Immature natural killer cell (primary cell): ENCODE measurements at regions not wholly inside any gene's neighbourhood (a gene's known extent, or its start where the extent isn't known, plus 50 kb on each side); places are given as distances from the start of the nearest gene placed in this dataset.

Source experiments
- DNase-seq, 3 donors: peaks; one replicate each; pipeline ENCODE4 v3.0.0; 2022; ENCODE audit warnings: mixed read lengths in 1 of 3
- H3K27ac Mint-ChIP-seq, 6 donors: one replicate each; pipeline ENCODE4 v1.8.0; 2020; ENCODE audit warnings: mixed read lengths in 6 of 6, mild to moderate bottlenecking in 5 of 6, inconsistent platforms in 4 of 6, moderate library complexity in 3 of 6
- H3K27me3 Mint-ChIP-seq, 3 donors: one replicate each; pipeline ENCODE4 v1.8.0; 2020 to 2021; ENCODE audit warnings: low read depth in 3 of 3, mild to moderate bottlenecking in 3 of 3, mixed read lengths in 3 of 3, moderate library complexity in 3 of 3, inconsistent platforms in 1 of 3
- H3K36me3 Mint-ChIP-seq, 3 donors: one replicate each; pipeline ENCODE4 v1.8.0; 2020; ENCODE audit warnings: mixed read lengths in 3 of 3, inconsistent platforms in 2 of 3, mild to moderate bottlenecking in 2 of 3
- H3K4me1 Mint-ChIP-seq, 2 donors: one replicate each; pipeline ENCODE4 v1.8.0; 2020; ENCODE audit warnings: inconsistent platforms in 2 of 2, mild to moderate bottlenecking in 2 of 2, mixed read lengths in 2 of 2, moderate library complexity in 1 of 2
- H3K4me3 Mint-ChIP-seq, 5 donors: one replicate each; pipeline ENCODE4 v1.8.0; 2020; ENCODE audit warnings: mild to moderate bottlenecking in 5 of 5, mixed read lengths in 5 of 5, inconsistent platforms in 3 of 5, moderate library complexity in 3 of 5
- H3K9me3 Mint-ChIP-seq, 6 donors: one replicate each; pipeline ENCODE4 v1.8.0; 2020; ENCODE audit warnings: mild to moderate bottlenecking in 6 of 6, mixed read lengths in 6 of 6, inconsistent platforms in 4 of 6, moderate library complexity in 3 of 6

- Mint-ChIP-seq H3K36me3 (no peaks in the 10 kb centered on the region), H3K9me3 (no peaks in the 10 kb centered on the region), H3K27ac (no peak overlapping the region), H3K27me3 (peaks cover 1 to 2% (median 2%) of the 10 kb centered on the region in 3 donors), H3K4me3 (no peak overlapping the region), H3K4me1 (no peaks in the 10 kb centered on the region)
- no peak for DNase-seq
Measured at GRCh38 chr7:22663721-22664120, 63.3 kb upstream of the IL6 start.

- Mint-ChIP-seq H3K36me3 (no peaks in the 10 kb centered on the region), H3K4me3 (no peak overlapping the region), H3K27ac (no peak overlapping the region), H3K4me1 (no peaks in the 10 kb centered on the region), H3K27me3 (peaks cover 1 to 2% (median 2%) of the 10 kb centered on the region in 3 donors), H3K9me3 (no peaks in the 10 kb centered on the region)
- no peak for DNase-seq
Measured at GRCh38 chr7:22663357-22663718, 63.7 kb upstream of the IL6 start.

- Mint-ChIP-seq H3K27me3 (peaks cover 0 to 2% (median under 1%) of the 10 kb centered on the region in 3 donors), H3K36me3 (no peaks in the 10 kb centered on the region), H3K9me3 (no peaks in the 10 kb centered on the region), H3K27ac (no peak overlapping the region), H3K4me3 (no peak overlapping the region), H3K4me1 (no peaks in the 10 kb centered on the region)
- no peak for DNase-seq
Measured at GRCh38 chr7:22662556-22663356, 64.2 kb upstream of the IL6 start.

GRCh38 chr7:22662036-22662435 is 65.0 kb upstream of the IL6 start:
- Mint-ChIP-seq H3K9me3 (no peaks in the 10 kb centered on the region), H3K27me3 (peaks cover 0 to 2% (median 0%) of the 10 kb centered on the region in 3 donors), H3K27ac (no peak overlapping the region), H3K4me3 (no peak overlapping the region), H3K4me1 (no peaks in the 10 kb centered on the region), H3K36me3 (no peaks in the 10 kb centered on the region)
- no peak for DNase-seq

- Mint-ChIP-seq H3K4me1 (no peaks in the 10 kb centered on the region), H3K4me3 (no peak overlapping the region), H3K27ac (no peak overlapping the region), H3K27me3 (peaks cover 0 to 3% (median 2%) of the 10 kb centered on the region in 3 donors), H3K36me3 (no peaks in the 10 kb centered on the region), H3K9me3 (peaks cover 0 to 2% (median 0%) of the 10 kb centered on the region in 6 donors)
- DNase-seq = no peak
Measured at GRCh38 chr7:22660732-22661131, 66.3 kb upstream of the IL6 start.

GRCh38 chr7:22660293-22660692 is 66.7 kb upstream of the IL6 start:
- H3K9me3 Mint-ChIP-seq = peaks cover 0 to 2% (median 0%) of the 10 kb centered on the region in 6 donors
- peaks cover 0 to 3% (median 2%) of the 10 kb centered on the region in 3 donors for H3K27me3 Mint-ChIP-seq
- H3K27ac Mint-ChIP-seq = no peak overlapping the region
- DNase-seq = no peak
- H3K4me3 Mint-ChIP-seq = no peak overlapping the region
- no peaks in the 10 kb centered on the region for H3K36me3 Mint-ChIP-seq
- H3K4me1 Mint-ChIP-seq = no peaks in the 10 kb centered on the region

GRCh38 chr7:22659741-22660140 is 67.3 kb upstream of the IL6 start:
- peaks cover 0 to 3% (median 2%) of the 10 kb centered on the region in 3 donors for H3K27me3 Mint-ChIP-seq
- no peaks in the 10 kb centered on the region for H3K36me3 Mint-ChIP-seq
- H3K27ac Mint-ChIP-seq = no peak overlapping the region
- no peak for DNase-seq
- H3K4me1 Mint-ChIP-seq = no peaks in the 10 kb centered on the region
- H3K4me3 Mint-ChIP-seq = no peak overlapping the region
- peaks cover 0 to 2% (median 0%) of the 10 kb centered on the region in 6 donors for H3K9me3 Mint-ChIP-seq

GRCh38 chr7:22658031-22658430 is 69.0 kb upstream of the IL6 start:
- DNase-seq = no peak
- Mint-ChIP-seq H3K9me3 (peaks cover 0 to 2% (median 0%) of the 10 kb centered on the region in 6 donors), H3K27ac (no peak overlapping the region), H3K4me3 (no peak overlapping the region), H3K36me3 (no peaks in the 10 kb centered on the region), H3K27me3 (peaks cover 0 to 3% (median 0%) of the 10 kb centered on the region in 3 donors), H3K4me1 (no peaks in the 10 kb centered on the region)

GRCh38 chr7:22657479-22657878 is 69.5 kb upstream of the IL6 start:
- H3K4me1 Mint-ChIP-seq = no peaks in the 10 kb centered on the region
- peaks cover 0 to 2% (median 0%) of the 10 kb centered on the region in 6 donors for H3K9me3 Mint-ChIP-seq
- H3K27ac Mint-ChIP-seq = no peak overlapping the region
- H3K4me3 Mint-ChIP-seq = no peak overlapping the region
- H3K36me3 Mint-ChIP-seq = no peaks in the 10 kb centered on the region
- peaks cover 0 to 3% (median 0%) of the 10 kb centered on the region in 3 donors for H3K27me3 Mint-ChIP-seq
- DNase-seq = no peak

GRCh38 chr7:22655781-22656180 is 71.2 kb upstream of the IL6 start:
- DNase-seq = no peak
- peaks cover 0 to 3% (median 2%) of the 10 kb centered on the region in 3 donors for H3K27me3 Mint-ChIP-seq
- H3K4me3 Mint-ChIP-seq = no peak overlapping the region
- no peak overlapping the region for H3K27ac Mint-ChIP-seq
- no peaks in the 10 kb centered on the region for H3K36me3 Mint-ChIP-seq
- peaks cover 0 to 3% (median 0%) of the 10 kb centered on the region in 6 donors for H3K9me3 Mint-ChIP-seq
- no peaks in the 10 kb centered on the region for H3K4me1 Mint-ChIP-seq

GRCh38 chr7:22654831-22655230 is 72.2 kb upstream of the IL6 start:
- H3K9me3 Mint-ChIP-seq = peaks cover 0 to 3% (median 0%) of the 10 kb centered on the region in 6 donors
- no peak for DNase-seq
- H3K4me3 Mint-ChIP-seq = no peak overlapping the region
- no peaks in the 10 kb centered on the region for H3K36me3 Mint-ChIP-seq
- no peak overlapping the region for H3K27ac Mint-ChIP-seq
- H3K4me1 Mint-ChIP-seq = no peaks in the 10 kb centered on the region
- H3K27me3 Mint-ChIP-seq = peaks cover 2 to 5% (median 5%) of the 10 kb centered on the region in 3 donors

GRCh38 chr7:22653951-22654350 is 73.0 kb upstream of the IL6 start:
- H3K9me3 Mint-ChIP-seq = peaks cover 0 to 3% (median 0%) of the 10 kb centered on the region in 6 donors
- no peaks in the 10 kb centered on the region for H3K36me3 Mint-ChIP-seq
- peaks cover 5 to 7% (median 5%) of the 10 kb centered on the region in 3 donors for H3K27me3 Mint-ChIP-seq
- no peak overlapping the region for H3K27ac Mint-ChIP-seq
- DNase-seq = no peak
- no peaks in the 10 kb centered on the region for H3K4me1 Mint-ChIP-seq
- H3K4me3 Mint-ChIP-seq = no peak overlapping the region

- no peak overlapping the region for H3K4me3 Mint-ChIP-seq
- H3K36me3 Mint-ChIP-seq = no peaks in the 10 kb centered on the region
- no peak overlapping the region for H3K27ac Mint-ChIP-seq
- peaks cover 6 to 20% (median 10%) of the 10 kb centered on the region in 6 donors for H3K9me3 Mint-ChIP-seq
- H3K27me3 Mint-ChIP-seq = peaks cover 5 to 7% (median 5%) of the 10 kb centered on the region in 3 donors
- H3K4me1 Mint-ChIP-seq = no peaks in the 10 kb centered on the region
- DNase-seq = no peak
Measured at GRCh38 chr7:22651534-22652243, 75.3 kb upstream of the IL6 start.

- H3K9me3 Mint-ChIP-seq = peaks cover 6 to 24% (median 14%) of the 10 kb centered on the region in 6 donors
- H3K36me3 Mint-ChIP-seq = no peaks in the 10 kb centered on the region
- H3K27ac Mint-ChIP-seq = no peak overlapping the region
- no peaks in the 10 kb centered on the region for H3K4me1 Mint-ChIP-seq
- peaks cover 2 to 7% (median 5%) of the 10 kb centered on the region in 3 donors for H3K27me3 Mint-ChIP-seq
- no peak for DNase-seq
- no peak overlapping the region for H3K4me3 Mint-ChIP-seq
Measured at GRCh38 chr7:22651036-22651435, 76.0 kb upstream of the IL6 start.
